Lower leg skin (tissue), 3 donors: ENCODE measurements at regions not wholly inside any gene's neighbourhood (a gene's known extent, or its start where the extent isn't known, plus 50 kb on each side); places are given as distances from the start of the nearest gene placed in this dataset.

Source experiments
- POLR2A ChIP-seq, 2 donors: fragments of 450-650 bp; IDR thresholded peaks; one replicate each; pipeline ENCODE4 v1.6.1; 2016 to 2017; ENCODE audit warnings: antibody characterized with exemption in 2 of 2, mild to moderate bottlenecking in 1 of 2, moderate library complexity in 1 of 2
- TF ChIP-seq, protein P1 (sequence below), 3 donors: fragments of 450-650 bp; IDR thresholded peaks; one replicate each; pipeline ENCODE4 v1.5.1; 2016; ENCODE audit warnings: antibody characterized with exemption in 3 of 3, mild to moderate bottlenecking in 3 of 3, moderate library complexity in 2 of 3

DNA sequence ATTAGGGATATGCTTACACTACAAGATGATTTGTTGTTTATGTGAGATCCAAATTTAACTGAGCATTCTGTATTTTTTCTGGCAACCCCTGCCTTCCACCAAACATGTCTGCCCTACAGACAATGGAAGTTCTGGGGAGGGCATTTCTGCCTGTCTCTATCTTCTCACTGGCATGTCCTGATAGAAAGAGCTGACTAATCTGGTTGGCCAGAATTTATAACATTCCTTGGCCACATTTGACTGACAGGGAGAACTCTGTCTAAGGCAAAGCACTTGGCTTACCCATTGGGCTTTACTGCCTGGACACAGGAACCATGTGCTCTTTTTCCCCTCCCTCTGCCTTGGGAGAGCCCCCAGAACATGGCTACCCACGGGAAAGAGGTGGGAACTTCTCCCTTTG is 70.6 kb upstream of the TMEM178A start:
- TF ChIP-seq, protein P1, sequence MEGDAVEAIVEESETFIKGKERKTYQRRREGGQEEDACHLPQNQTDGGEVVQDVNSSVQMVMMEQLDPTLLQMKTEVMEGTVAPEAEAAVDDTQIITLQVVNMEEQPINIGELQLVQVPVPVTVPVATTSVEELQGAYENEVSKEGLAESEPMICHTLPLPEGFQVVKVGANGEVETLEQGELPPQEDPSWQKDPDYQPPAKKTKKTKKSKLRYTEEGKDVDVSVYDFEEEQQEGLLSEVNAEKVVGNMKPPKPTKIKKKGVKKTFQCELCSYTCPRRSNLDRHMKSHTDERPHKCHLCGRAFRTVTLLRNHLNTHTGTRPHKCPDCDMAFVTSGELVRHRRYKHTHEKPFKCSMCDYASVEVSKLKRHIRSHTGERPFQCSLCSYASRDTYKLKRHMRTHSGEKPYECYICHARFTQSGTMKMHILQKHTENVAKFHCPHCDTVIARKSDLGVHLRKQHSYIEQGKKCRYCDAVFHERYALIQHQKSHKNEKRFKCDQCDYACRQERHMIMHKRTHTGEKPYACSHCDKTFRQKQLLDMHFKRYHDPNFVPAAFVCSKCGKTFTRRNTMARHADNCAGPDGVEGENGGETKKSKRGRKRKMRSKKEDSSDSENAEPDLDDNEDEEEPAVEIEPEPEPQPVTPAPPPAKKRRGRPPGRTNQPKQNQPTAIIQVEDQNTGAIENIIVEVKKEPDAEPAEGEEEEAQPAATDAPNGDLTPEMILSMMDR (IDR thresholded peaks at IDR 0.05): no peak
- TF ChIP-seq POLR2A (IDR thresholded peaks at IDR 0.05): no peak
